Natural killer cell (primary cell): ENCODE measurements at regions not wholly inside any gene's neighbourhood (a gene's known extent, or its start where the extent isn't known, plus 50 kb on each side); places are given as distances from the start of the nearest gene placed in this dataset.

Experiments
- ATAC-seq, 3 donors: fragments of 150-1000 bp in 2 of 3; fragments of 200-7000 bp in 1 of 3; cut with Tn5 transposase; 1 replicate in 1 of 3; 2 replicates in 2 of 3; pipeline ENCODE4 v1.10.0; 2021; ENCODE audit warnings: mild to moderate bottlenecking in 2 of 3, moderate library complexity in 2 of 3
- DNase-seq, 2 donors: peaks; one replicate each; pipeline versions ENCODE4 v3.0.0 to v3.0.0-alpha.2; 2013 to 2021; ENCODE audit warnings: mixed read lengths in 1 of 2
- H3K27ac ChIP-seq: one replicate; pipeline ENCODE4 v1.5.1; 2013; ENCODE audit warnings: mild to moderate bottlenecking, low read length
- H3K27me3 ChIP-seq: one replicate; pipeline ENCODE4 v1.6.1; 2013; ENCODE audit warnings: low read length; ENCODE audit not compliant: control insufficient read depth, insufficient read depth
- H3K36me3 ChIP-seq: one replicate; pipeline ENCODE4 v1.6.1; 2013; ENCODE audit warnings: low read length; ENCODE audit not compliant: control insufficient read depth, insufficient read depth
- H3K4me1 ChIP-seq: one replicate; pipeline ENCODE4 v1.6.1; 2013; ENCODE audit warnings: low read length; ENCODE audit not compliant: control insufficient read depth, insufficient read depth
- H3K4me3 ChIP-seq: one replicate; pipeline ENCODE4 v1.5.1; 2013; ENCODE audit warnings: low read length
- H3K9me3 ChIP-seq: one replicate; pipeline ENCODE4 v1.6.1; 2013; ENCODE audit warnings: low read length; ENCODE audit not compliant: control insufficient read depth, insufficient read depth
- H3K27ac Mint-ChIP-seq, 2 donors: one replicate each; pipeline ENCODE4 v1.8.0; 2022; ENCODE audit warnings: mild to moderate bottlenecking in 2 of 2, mixed read lengths in 2 of 2, moderate library complexity in 1 of 2
- H3K27me3 Mint-ChIP-seq, 2 donors: one replicate each; pipeline ENCODE4 v1.8.0; 2022; ENCODE audit warnings: low read depth in 2 of 2, mixed read lengths in 2 of 2
- H3K36me3 Mint-ChIP-seq: one replicate; pipeline ENCODE4 v1.8.0; 2022; ENCODE audit warnings: mixed read lengths
- H3K4me1 Mint-ChIP-seq, 2 donors: one replicate each; pipeline ENCODE4 v1.8.0; 2022; ENCODE audit warnings: mixed read lengths in 2 of 2
- H3K4me3 Mint-ChIP-seq: one replicate; pipeline ENCODE4 v1.8.0; 2022; ENCODE audit warnings: mild to moderate bottlenecking, moderate library complexity, mixed read lengths
- H3K9me3 Mint-ChIP-seq, 2 donors: one replicate each; pipeline ENCODE4 v1.8.0; 2022; ENCODE audit warnings: mixed read lengths in 2 of 2
- CTCF ChIP-seq: fragments of 200-600 bp; IDR thresholded peaks from one replicate; pipeline ENCODE4 v1.8.0; 2022; ENCODE audit warnings: antibody characterized with exemption
- WGBS: methylation state at CpG from one replicate; pipeline ENCODE4 v1.1.7; 2013; ENCODE audit warnings: missing lambda C conversion rate; ENCODE audit not compliant: insufficient coverage; 5-methylcytosine and 5-hydroxymethylcytosine counted together
- intact Hi-C: fragments of 100-400 bp; cut with micrococcal nuclease; formaldehyde crosslinking; loops from one replicate; pipeline ENCODE4 v1.14.2; 2022

GRCh38 chr3:74469713-74470112 lies 144.7 kb downstream of the CNTN3 start:
- Histone ChIP-seq H3K36me3 (no peaks in the 10 kb centered on the region), H3K9me3 (peaks cover 3% of the 10 kb centered on the region), H3K27me3 (no peaks in the 10 kb centered on the region), H3K4me1 (no peaks in the 10 kb centered on the region), H3K4me3 (no peak overlapping the region), H3K27ac (no peak overlapping the region)
- no peak for TF ChIP-seq CTCF
- intact Hi-C loops = no loop called here
- Mint-ChIP-seq H3K4me1 (no peaks in the 10 kb centered on the region), H3K4me3 (no peak overlapping the region), H3K9me3 (peaks cover 15 to 26% of the 10 kb centered on the region in 2 donors), H3K36me3 (no peaks in the 10 kb centered on the region), H3K27ac (no peak overlapping the region), H3K27me3 (no peaks in the 10 kb centered on the region)
- WGBS = 100% methylated on average over 6 of the region's 8 CpGs
- DNase-seq (no peak), ATAC-seq (no peak)

- Mint-ChIP-seq H3K4me3 (no peak overlapping the region), H3K9me3 (peaks cover 15 to 26% of the 10 kb centered on the region in 2 donors), H3K27me3 (no peaks in the 10 kb centered on the region), H3K27ac (no peak overlapping the region), H3K36me3 (no peaks in the 10 kb centered on the region), H3K4me1 (no peaks in the 10 kb centered on the region)
- ATAC-seq (no peak), DNase-seq (no peak)
- Histone ChIP-seq H3K4me1 (no peaks in the 10 kb centered on the region), H3K9me3 (peaks cover 3% of the 10 kb centered on the region), H3K27me3 (no peaks in the 10 kb centered on the region), H3K36me3 (no peaks in the 10 kb centered on the region), H3K4me3 (no peak overlapping the region), H3K27ac (no peak overlapping the region)
- TF ChIP-seq CTCF = no peak
- WGBS = 89% methylated on average over 3 of the region's 3 CpGs
- intact Hi-C loops = no loop called here
Measured at GRCh38 chr3:74469151-74469550, 145.3 kb downstream of the CNTN3 start.

- Histone ChIP-seq H3K9me3 (peaks cover 3% of the 10 kb centered on the region), H3K27me3 (no peaks in the 10 kb centered on the region), H3K36me3 (no peaks in the 10 kb centered on the region), H3K4me1 (no peaks in the 10 kb centered on the region), H3K4me3 (no peak overlapping the region), H3K27ac (no peak overlapping the region)
- no peak for DNase-seq
- no peaks in the 10 kb centered on the region for H3K36me3 Mint-ChIP-seq
- no peaks in the 10 kb centered on the region for H3K27me3 Mint-ChIP-seq
- no peak for ATAC-seq
- H3K9me3 Mint-ChIP-seq = peaks cover 9 to 32% of the 10 kb centered on the region in 2 donors
- 58% methylated on average over 4 of the region's 4 CpGs for WGBS
- no peak overlapping the region for H3K27ac Mint-ChIP-seq
- intact Hi-C loops = no loop called here
- H3K4me3 Mint-ChIP-seq = no peak overlapping the region
- H3K4me1 Mint-ChIP-seq = no peaks in the 10 kb centered on the region
- no peak for TF ChIP-seq CTCF
Measured at GRCh38 chr3:74465715-74466410, 148.6 kb downstream of the CNTN3 start.

GRCh38 chr3:74463515-74463914 lies 150.9 kb downstream of the CNTN3 start:
- no peaks in the 10 kb centered on the region for H3K36me3 ChIP-seq
- DNase-seq (no peak), ATAC-seq (no peak)
- no peak overlapping the region for H3K4me3 ChIP-seq
- H3K9me3 Mint-ChIP-seq = peaks cover 16 to 35% of the 10 kb centered on the region in 2 donors
- no peaks in the 10 kb centered on the region for H3K4me1 ChIP-seq
- H3K4me1 Mint-ChIP-seq = no peaks in the 10 kb centered on the region
- H3K36me3 Mint-ChIP-seq = no peaks in the 10 kb centered on the region
- H3K27me3 ChIP-seq = no peaks in the 10 kb centered on the region
- no peaks in the 10 kb centered on the region for H3K9me3 ChIP-seq
- intact Hi-C loops = no loop called here
- TF ChIP-seq CTCF = no peak
- no peaks in the 10 kb centered on the region for H3K27me3 Mint-ChIP-seq
- no peak overlapping the region for H3K4me3 Mint-ChIP-seq
- no peak overlapping the region for H3K27ac ChIP-seq
- WGBS = 95% methylated on average over 4 of the region's 4 CpGs
- no peak overlapping the region for H3K27ac Mint-ChIP-seq
